ENCODE measurements at regions not wholly inside any gene's neighbourhood (a gene's known extent, or its start where the extent isn't known, plus 50 kb on each side); places are given as distances from the start of the nearest gene placed in this dataset.

DNA sequence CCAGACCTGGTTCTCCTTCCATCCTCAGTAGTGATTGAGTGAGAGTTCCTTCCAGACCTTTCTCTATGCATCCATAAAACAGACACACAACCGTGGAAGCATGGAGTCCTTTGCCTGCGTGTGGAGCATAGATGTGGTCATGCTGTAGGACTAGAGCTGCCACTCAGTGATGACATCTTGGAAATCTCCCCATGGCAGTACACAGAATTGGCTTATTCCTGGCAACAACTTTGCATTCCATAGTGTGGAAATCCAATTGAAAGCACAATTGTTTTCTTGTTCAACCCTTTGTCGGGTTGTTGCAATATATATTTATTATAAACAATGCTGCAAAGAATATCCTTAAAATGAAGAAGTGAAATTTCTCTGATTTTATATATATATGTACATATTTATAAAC is 547.8 kb downstream of the CDH26 start:
- DNase-seq (ENCODE audit: low read depth in 2 of 2): no peak

GRCh38 chr20:60507087-60507694 is 549.0 kb downstream of the CDH26 start:
- no peak for DNase-seq (ENCODE audit: low read depth in 2 of 2)

GRCh38 chr20:60509407-60509806 is 551.2 kb downstream of the CDH26 start:
- no peak for DNase-seq (ENCODE audit: low read depth in 2 of 2)

- DNase-seq (ENCODE audit: low read depth in 2 of 2): no peak
Measured at GRCh38 chr20:60510356-60510755, 552.1 kb downstream of the CDH26 start.

DNA sequence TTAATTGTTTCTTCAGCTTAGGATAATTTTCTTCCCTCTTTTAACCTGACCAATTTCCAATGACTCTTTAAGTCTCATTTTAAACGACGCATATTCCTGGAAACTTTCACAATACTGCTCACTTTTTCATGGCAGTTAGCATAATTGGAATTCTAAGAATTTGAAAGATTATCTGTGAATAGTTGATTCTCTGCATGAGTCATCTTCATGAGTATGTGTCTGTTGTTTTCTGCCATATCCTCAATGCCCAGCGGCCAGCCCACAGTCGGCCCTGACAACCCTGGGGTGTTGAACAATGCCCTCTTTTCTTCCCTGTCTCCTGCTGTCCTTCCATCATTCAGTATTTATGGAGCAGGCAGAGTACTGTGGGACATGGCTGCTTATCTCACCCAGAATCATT is 554.2 kb downstream of the CDH26 start:
- no peak for DNase-seq (ENCODE audit: low read depth in 2 of 2)

DNA sequence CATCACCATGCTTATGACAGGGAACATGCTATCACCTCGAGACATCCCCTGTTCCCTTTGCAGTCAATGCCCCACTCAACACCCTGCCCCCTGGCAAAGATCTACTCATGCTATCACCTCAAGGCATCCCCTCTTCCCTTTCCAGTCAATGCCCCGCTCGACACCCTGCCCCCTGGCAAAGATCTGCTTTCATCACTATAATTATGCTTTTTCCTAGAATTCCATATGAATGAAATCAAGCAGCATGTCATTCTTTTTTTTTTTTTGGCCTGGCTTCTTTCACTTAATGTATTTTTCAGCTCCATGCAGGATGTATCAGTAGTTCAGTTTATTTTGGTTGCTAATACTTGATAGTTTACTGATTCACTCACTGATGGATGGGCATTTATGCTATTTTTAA is 554.9 kb downstream of the CDH26 start:
- no peak for DNase-seq (ENCODE audit: low read depth in 2 of 2)

DNA sequence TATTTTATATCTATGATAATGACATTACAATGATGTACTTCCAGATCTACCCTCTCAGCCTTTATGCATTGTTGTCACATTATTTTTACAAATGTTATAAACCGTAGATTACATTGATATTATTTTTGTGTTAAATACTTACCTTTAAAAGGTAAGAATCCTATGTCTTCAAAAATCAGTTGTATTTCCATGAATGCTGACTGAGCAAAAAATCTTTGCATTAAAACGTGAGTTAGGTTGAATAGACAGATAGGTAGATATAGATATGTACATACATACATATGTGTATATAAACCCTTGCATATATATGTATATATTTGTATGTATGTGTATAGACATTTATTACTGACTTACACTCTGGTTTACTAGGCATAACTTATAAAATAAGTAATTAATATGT is 558.2 kb downstream of the CDH26 start:
- no peak for DNase-seq (ENCODE audit: low read depth in 2 of 2)

DNA sequence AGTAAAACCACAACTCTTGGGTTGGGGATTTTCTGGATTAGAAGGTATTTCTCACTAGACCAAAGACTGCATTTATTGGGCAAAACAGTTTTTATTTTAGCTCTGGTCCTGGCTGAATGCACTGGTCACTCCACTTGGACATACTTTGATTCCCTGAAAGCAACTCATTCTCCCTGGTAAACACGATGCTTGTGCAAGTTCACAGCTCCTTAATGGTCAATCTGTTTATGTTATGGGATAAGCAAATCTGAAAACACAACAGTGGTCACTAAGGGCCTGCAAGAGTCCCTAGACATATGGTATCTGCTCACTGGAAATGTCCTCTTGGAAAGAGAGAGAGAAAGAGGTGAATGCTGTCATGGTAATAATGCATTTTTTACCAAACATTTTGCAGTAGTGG is 559.8 kb downstream of the CDH26 start:
- DNase-seq (ENCODE audit: low read depth in 2 of 2): no peak

- no peak for DNase-seq (ENCODE audit: low read depth in 2 of 2)
Measured at GRCh38 chr20:60525397-60525796, 567.2 kb downstream of the CDH26 start.

DNA sequence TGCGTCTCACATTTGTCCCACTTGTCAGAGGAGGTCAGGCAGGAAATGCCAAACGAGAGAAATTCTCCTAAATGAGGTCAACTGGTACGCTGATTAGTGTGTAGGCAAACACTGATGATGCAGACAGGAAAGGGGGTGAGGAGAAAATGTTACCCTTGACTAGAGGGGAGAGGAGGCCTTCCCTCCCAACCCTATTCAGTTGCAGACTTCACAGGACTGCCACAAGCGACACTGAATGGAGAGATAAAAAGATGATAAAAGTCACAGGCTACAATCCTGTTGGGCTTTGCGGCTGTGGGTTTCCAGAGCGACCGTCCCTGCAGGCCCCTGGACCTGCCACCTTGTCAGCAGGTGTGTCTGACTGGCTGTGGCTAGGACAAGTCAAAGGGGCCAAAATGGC is 569.4 kb downstream of the CDH26 start:
- DNase-seq (ENCODE audit: low read depth in 2 of 2): no peak

- DNase-seq (ENCODE audit: low read depth in 2 of 2): no peak
Measured at GRCh38 chr20:60528141-60528540, 569.9 kb downstream of the CDH26 start.

DNA sequence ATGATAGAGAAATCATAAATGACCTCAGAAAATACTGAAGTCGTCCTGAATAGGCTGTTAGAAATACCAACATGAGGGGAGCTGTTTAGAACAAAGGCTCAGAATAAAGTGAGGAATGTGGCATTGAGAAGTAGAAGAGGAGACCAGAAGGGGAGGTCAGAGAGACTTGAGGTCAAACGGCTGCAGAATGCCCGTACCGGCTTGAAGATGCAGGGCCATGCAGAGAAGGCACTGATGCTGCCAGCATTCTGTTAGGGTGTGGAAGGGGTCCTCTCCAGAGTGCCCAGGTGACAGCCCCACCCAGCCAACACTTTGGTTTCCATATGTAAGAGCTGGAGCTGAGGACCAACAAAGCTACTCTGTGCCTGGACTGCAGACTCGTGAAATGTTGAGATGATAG is 570.9 kb downstream of the CDH26 start:
- DNase-seq (ENCODE audit: low read depth in 2 of 2): no peak

DNA sequence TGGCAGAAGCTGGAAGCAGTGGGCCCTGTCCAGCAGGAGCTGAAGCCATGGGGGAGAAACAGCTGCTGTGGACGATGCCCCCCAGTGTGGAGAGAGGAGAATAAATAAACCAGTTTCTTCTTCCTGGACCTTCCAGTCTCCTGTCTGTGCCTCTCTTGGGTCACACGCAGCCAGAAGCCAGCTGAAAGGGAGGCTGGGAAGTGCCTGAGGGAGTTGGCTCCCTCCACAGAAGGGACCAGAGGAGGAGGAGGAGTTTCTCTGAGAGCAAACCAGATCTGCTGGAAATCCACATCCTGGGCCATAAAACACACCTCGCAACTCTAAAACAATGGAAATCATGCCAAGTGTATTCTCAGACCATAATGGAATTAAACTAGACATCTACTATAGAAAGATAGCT is 577.0 kb downstream of the CDH26 start:
- no peak for DNase-seq (ENCODE audit: low read depth in 2 of 2)

DNA sequence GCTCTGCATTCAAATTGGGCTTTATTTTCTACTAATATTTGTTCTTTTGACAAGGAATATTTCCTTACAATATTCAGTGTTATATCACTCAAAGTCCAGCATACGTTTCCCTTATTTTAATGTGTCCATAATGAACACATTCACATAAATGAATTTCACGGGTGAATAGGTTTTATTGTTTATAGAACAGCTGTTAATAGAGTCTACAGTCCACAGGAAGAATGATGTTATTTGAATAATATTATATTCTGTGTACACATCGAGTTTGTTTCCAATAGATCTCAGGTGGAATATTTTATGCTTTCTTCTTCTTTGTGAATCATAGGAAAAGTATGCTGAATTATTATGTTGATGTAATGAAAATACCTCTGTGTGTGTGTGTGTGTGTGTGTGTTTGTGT is 582.4 kb downstream of the CDH26 start:
- no peak for DNase-seq (ENCODE audit: low read depth in 2 of 2)

- DNase-seq (ENCODE audit: low read depth in 2 of 2): no peak
Measured at GRCh38 chr20:60541991-60542390, 583.8 kb downstream of the CDH26 start.

DNA sequence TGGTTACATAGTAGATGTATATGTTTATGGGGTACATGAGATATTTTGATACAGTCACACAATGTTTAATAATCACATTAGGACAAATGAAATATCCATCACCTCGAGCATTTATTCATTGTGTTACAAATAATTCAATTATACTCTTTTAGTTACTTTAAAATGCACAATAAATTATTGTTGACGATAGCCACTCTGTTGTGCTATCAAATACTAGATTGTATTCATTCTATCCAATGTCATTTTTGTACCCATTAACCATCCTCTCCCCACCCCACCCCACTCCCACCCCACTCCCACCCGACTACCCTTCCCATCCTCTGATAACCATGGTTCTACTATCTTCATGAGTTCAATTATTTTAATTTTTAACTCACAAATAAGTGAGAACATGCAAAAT is 585.4 kb downstream of the CDH26 start:
- DNase-seq (ENCODE audit: low read depth in 2 of 2): no peak

DNA sequence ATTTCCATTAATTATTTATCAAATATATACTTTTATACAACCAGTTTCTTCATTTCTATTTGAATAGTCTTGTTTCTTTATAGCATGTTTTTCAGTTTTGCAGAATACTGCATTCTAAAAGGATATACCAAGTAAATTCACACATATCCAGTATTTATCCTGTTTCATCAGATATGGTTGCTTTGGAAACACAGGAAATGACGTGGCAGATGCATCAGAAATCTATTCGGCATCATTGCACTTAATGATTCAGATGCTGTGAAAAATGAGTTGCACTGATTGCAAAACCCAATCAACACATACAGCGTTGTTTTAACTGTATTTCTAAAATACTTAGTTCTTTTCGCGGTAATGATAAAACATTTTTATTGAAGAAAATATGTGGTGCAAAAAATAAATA is 594.9 kb downstream of the CDH26 start:
- DNase-seq (ENCODE audit: low read depth in 2 of 2): no peak

- no peak for DNase-seq (ENCODE audit: low read depth in 2 of 2)
Measured at GRCh38 chr20:60558486-60558885, 600.3 kb downstream of the CDH26 start.

DNA sequence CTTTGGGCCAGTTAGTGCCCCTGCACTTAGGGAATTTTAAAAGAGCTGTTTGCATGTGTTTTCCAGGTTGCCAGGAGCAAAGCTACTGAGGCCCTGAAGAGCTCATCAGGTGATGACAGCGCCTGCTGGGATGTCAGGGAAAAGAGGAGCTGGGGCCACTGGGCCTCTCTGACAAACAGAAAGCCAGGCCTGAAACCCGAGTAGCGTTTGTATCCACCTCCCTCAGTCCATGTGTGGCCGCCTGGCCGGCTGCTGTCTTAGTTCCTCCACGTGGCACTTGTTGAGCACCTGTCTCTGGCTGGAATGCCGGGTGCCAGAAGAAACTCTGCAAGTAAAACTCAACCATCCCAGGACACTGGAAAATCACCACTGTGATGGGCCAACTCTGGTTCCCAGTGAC is 601.2 kb downstream of the CDH26 start:
- DNase-seq (ENCODE audit: low read depth in 2 of 2): no peak

GRCh38 chr20:60561052-60561451 is 602.8 kb downstream of the CDH26 start:
- DNase-seq (ENCODE audit: low read depth in 2 of 2): no peak

GRCh38 chr20:60565083-60565482 is 606.9 kb downstream of the CDH26 start:
- no peak for DNase-seq (ENCODE audit: low read depth in 2 of 2)

DNA sequence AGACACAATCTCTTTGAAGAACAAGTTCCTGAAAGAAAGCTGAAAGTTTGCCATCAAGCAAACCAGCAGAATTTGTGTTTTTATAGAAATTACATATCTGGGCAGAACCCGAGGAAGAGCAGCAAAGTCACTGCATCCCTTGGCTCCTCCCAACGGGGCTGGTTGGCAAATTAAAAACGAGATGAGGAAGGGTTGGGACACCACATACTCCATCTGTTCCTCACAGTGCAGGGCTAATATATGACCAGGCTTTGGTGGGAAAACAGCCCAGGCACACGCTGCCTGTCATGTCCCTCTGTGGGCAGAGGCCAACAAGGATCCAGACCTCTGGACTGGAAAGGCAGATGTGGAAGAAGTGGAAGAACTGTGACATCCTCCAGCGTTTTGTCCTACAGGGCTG is 607.3 kb downstream of the CDH26 start:
- DNase-seq (ENCODE audit: low read depth in 2 of 2): no peak

DNA sequence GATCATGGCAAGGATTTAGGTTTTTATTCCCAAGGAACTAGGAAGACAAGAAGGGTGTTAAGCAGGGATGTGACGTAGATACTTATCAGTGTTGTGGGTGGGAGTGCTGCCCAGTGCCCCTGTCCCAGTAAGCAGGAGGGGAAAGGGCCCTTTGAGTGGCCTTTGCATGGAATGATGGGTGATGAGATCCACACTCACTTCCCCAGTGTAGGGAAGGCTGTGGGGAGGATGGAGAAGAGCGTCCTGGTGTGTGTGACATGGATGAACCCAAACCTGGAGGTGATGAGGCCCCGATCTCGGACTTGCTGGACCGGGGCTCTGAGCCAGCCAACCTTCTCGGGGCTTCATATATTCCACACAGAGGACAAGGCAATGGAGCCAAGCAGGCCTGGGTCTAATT is 610.9 kb downstream of the CDH26 start:
- DNase-seq (ENCODE audit: low read depth in 2 of 2): no peak

- DNase-seq (ENCODE audit: low read depth in 2 of 2): no peak
Measured at GRCh38 chr20:60570481-60571277, 612.5 kb downstream of the CDH26 start.

All from stimulated activated CD8-positive, alpha-beta memory T cell treated with anti-CD3 and anti-CD28 coated beads, Interleukin-2, amount 100 ng/mL, for 48 hours (primary cell).